NCI-H1092 treated with DMSO at 0.1 percent for 48 hours (cell line): ENCODE measurements at regions not wholly inside any gene's neighbourhood (a gene's known extent, or its start where the extent isn't known, plus 50 kb on each side); places are given as distances from the start of the nearest gene placed in this dataset.

ENCODE experiments used
- DNase-seq: peaks from one replicate; lab custom pipeline; 2025; lab: John Stamatoyannopoulos, UW

GRCh38 chrX:34874763-34875162, 67.8 kb upstream of the FAM47B start:
- no peak for DNase-seq

GRCh38 chrX:34875204-34875603, 67.4 kb upstream of the FAM47B start:
- peak; percentile 18 for DNase-seq

GRCh38 chrX:34877436-34877835, 65.2 kb upstream of the FAM47B start:
- no peak for DNase-seq

- DNase-seq, result no peak
These were observed 63.2 kb upstream of the FAM47B start for GRCh38 chrX:34879346-34879745.

GRCh38 chrX:34879886-34880285, 62.7 kb upstream of the FAM47B start:
- DNase-seq, result no peak

DNA sequence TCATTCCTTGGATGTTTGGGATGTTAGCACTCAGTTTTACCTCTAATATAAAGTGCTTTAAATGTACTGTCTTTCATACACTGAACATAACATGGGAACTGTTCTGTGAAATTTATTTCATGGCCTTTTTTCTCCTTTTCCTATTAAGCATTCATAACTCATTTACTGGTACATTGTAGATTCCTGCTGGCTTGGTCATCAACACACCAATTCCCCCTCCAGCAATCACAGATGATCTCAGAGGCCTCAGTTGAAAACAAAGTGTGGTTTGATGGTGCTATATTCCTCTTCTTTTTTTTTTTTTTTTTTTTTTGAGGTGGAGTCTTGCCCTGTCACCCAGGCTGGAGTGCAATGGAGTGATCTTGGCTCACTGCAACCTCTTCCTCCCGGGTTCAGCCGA, 61.9 kb upstream of the FAM47B start:
- DNase-seq, result no peak

DNA sequence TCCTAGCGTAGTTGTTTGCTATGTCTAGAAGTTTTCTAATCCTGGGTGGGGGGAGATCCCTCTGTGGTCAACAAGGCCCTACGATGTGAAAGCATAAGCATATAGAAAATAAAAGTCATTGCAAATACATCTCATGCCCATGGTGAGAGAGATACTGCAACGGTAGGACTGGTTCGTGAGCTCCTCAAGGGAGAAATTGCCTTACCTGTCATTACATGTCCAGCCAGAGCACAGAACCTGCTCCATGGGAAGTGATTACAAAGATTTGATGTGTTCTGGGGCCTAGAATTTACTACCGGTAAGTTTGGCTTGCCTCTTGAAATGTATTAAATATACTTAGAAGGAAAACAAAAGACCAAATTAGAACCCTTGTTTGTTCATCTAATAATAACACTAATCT, 60.9 kb upstream of the FAM47B start:
- DNase-seq, result no peak

GRCh38 chrX:34884817-34885216, 57.8 kb upstream of the FAM47B start:
- DNase-seq, result no peak

DNA sequence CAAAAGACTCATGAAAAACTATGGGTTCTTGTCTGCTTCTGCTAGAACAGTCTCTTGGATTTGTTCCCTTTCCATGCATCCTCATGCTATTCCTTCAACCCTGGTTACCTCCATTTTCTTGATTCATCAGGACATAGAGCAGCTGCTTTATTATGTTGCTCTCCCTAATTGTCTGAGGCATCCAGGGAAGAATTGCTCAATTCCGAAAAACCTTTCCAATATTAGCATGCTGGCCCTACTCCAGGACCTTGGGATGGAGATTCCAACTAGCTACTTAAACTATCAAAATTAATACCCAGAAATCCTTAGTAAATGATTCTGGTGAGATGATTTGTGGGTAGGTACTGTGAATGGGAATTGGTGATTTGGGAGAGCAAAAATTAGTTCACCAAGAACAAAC, 56.6 kb upstream of the FAM47B start:
- no peak for DNase-seq

- DNase-seq, result no peak
These were observed 51.2 kb upstream of the FAM47B start for GRCh38 chrX:34891391-34891790.
